NCI-H1436 treated with DMSO at 0.1 percent for 48 hours (cell line): ENCODE measurements at regions not wholly inside any gene's neighbourhood (a gene's known extent, or its start where the extent isn't known, plus 50 kb on each side); places are given as distances from the start of the nearest gene placed in this dataset.
"Not testable (repeated sequence)": the region's sequence is repeated elsewhere in the genome, so short reads cannot be mapped to it uniquely, and the experiment has no call there.

ENCODE experiments used
- DNase-seq: peaks from one replicate; lab custom pipeline; 2025; lab: John Stamatoyannopoulos, UW

DNA sequence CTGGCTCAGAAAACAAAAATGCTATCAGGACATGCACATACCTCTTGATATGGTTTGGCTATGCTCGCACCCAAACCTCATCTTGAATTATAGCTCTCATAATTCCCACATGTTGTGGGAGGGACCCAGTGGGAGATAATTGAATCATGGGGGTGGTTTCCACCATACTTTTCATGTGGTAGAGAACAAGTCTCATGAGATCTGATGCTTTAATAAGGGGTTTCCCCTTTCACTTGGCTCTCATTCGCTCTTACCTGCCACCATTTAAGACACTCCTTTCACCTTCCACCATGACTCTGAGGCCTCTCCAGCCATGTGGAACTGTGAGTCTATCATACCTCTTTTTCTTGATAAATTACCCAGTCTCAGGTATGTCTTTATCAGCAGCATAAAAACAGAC lies 958.6 kb downstream of the TRAM1L1 start:
- no peak for DNase-seq

GRCh38 chr4:116122124-116122523 lies 963.3 kb downstream of the TRAM1L1 start:
- DNase-seq: no peak

DNA sequence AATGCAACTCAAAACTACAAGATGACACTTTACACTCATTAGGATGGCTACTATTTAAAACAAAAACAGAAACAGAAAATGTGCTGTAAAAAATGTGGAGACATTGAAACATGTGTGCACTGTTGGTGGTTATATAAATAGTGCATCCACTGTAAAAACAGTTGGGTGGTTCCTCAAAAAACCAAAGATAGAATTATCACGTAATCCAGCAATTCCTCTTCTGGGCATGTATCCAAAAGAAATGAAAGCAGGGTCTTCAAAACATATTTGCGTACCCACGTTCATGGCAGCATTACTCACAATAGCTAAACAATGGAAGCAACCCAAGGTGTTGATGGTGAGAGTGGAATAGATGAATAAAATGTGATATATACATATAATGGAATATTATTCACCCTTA lies 967.2 kb downstream of the TRAM1L1 start:
- DNase-seq: no peak

- not testable (repeated sequence) for DNase-seq
Measured at GRCh38 chr4:116112861-116113260, 972.5 kb downstream of the TRAM1L1 start.

DNA sequence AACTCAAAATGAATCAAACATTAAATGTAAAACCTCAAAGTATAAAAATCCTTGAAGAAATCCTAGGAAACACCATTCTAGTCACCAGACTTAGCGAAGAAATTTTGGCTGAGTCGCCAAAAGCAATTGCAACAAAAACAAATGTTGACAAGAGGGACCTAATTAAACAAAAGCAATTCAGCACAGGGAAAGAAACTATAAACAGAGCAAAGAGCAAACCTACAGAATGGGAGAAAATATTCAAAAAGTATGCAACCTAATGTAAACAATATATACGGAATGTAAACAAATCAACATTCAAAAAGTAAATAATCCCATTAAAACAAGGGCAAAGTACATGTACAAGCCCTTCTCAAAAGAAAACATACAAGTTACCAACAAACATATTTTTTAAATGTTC lies 974.7 kb downstream of the TRAM1L1 start:
- no peak for DNase-seq

DNA sequence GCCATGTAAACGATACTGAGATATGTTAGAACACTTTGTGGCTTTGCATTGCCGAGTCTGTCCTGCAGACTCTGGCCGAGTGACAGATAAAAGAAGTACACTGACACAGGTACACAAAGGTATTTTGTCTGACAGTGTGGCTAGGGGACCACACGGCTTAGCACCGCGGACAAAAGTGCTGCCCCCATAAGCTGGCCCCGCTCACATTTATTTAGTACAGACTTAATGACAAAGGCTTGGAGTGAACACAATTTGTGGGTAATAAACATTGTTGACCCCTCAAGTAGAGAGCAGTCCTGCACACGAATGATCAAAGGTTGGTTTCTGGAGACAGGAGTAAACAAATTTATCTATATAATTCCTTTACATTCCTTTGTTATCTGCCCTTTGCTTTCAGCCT lies 976.8 kb downstream of the TRAM1L1 start:
- DNase-seq: no peak

DNA sequence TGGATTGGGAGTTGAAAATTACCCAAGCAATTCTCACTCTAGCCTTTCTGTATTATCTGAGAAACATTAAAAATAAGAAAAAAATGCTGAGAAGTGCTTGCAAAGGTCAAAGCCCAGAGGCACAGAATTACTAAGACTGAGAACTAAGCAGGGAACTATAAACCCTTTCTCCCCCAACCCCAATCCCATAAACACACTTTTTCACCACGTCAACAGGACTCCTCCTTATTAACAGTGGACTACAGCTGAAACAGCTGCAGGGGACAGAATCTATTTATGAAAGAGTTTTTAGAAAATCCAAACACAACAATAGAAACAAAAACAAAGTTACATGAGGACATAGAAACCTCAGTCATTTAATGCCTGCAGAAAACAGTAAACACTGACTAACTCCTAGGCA lies 984.1 kb downstream of the TRAM1L1 start:
- DNase-seq: no peak

DNA sequence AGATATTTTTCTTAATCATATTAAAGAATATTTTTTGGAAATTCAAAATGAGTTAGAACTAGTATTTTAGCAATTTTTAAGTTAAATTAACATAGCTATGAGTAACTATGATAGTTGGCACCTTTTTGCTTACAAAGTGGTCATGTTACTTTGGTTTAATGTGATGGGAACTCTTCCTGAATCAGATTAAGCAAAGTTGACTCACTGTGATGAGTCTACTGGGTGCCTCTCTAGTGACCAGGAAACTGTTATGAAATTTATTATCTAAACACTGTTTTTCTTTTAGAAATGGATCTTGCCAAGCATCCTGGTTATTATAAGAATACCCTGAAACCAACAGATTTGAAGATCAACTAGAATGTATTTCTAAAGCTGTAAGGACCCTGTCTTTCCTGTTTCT lies 985.8 kb downstream of the TRAM1L1 start:
- no peak for DNase-seq

DNA sequence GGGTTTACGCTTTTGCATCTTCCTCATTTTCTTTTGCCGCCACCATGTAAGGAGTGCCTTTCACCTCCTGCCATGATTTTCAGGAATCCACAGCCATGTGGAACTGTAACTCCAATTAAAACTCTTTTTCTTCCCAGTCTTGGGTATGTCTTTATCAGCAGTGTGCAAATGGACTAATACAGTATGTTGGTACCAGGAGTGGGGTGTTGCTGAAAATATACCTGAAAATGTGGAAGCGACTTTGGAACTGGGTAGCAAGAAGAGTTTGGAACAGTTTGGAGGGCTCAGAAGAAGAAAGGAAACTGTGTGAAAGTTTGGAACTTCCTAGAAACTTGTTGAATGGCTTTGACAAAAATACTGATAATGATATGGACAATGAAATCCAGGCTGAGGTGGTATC lies 983.9 kb upstream of the NDST4 start:
- not testable (repeated sequence) for DNase-seq

DNA sequence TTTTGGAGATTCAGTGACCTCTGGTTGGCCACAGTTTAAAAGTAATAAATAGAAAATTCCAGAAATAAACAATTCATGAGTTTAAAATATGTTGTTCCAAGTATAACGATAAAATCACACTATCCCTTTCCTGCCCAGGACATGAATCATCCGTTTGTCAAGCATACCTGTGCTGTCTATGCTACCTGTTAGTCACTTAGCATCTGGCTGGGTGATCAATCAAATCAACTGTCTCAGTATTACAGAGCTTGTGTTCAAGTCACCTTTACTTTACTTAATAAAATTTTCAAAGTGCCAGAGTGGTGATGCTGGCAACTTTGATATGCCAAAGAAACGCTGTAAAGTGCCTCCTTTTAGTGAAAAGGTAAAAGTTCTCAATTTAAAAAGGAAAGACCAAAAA lies 979.5 kb upstream of the NDST4 start:
- DNase-seq: no peak

DNA sequence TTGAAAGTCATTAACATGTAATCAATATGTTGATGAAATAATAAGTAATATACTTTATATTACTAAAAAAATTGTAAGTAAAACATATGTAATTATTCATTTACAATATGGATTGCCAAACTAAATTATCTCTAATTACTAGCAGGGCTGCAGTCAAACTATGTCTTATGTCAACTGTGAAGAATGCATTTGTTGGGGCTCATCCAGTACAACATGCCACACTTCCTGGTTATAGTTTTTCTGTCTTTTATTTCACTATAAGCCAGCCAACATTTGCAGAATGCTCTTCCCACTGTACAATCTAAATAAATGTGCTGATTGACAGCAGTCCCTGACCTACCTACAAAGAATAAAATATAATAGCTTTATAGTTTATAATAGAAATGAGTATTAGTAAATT lies 975.4 kb upstream of the NDST4 start:
- no peak for DNase-seq

- no peak for DNase-seq
Measured at GRCh38 chr4:116082808-116083366, 969.5 kb upstream of the NDST4 start.

- no peak for DNase-seq
Measured at GRCh38 chr4:116073051-116073450, 959.6 kb upstream of the NDST4 start.

DNA sequence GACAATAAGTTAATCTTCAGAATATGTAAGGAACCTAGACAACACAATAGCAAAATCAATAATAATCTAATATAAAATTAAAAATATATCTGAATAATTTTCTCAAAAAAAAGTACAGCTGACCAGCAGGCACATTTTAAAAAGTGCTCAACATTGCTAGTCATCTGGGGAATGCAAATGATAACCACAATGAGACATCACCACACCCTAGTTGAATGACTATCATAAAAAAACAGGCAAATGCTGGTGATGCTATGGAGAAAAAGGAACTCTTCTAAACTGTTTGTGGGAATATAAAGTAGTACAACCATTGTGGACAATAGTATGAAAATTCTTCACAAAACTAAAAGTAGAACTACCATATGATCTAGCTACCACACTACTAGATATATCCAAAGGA lies 956.9 kb upstream of the NDST4 start:
- no peak for DNase-seq

- DNase-seq: no peak
Measured at GRCh38 chr4:116066711-116067245, 953.4 kb upstream of the NDST4 start.

DNA sequence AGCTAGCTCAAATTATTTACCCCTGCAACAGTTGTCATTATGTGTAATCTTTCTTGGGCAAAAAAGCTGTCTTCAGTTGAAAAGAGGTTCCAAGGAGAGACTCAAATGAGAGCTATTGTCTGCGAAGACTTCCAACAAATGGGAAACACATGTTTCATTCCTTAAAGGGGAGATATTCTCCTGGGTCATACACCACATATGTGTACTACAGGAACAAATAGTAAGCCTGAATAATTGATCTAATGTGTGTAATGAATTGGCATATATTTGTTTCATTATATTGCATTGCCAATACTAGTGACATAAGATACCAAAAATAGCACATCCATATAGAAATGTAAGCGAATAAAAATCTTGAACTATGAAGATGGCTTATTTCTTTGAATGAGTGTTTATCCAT lies 950.9 kb upstream of the NDST4 start:
- DNase-seq: no peak

GRCh38 chr4:116059361-116059760 lies 945.9 kb upstream of the NDST4 start:
- no peak for DNase-seq

- DNase-seq: no peak
Measured at GRCh38 chr4:116058129-116058528, 944.7 kb upstream of the NDST4 start.

GRCh38 chr4:116055857-116056827 lies 942.7 kb upstream of the NDST4 start:
- no peak for DNase-seq

GRCh38 chr4:116027311-116027710 lies 913.9 kb upstream of the NDST4 start:
- no peak for DNase-seq

DNA sequence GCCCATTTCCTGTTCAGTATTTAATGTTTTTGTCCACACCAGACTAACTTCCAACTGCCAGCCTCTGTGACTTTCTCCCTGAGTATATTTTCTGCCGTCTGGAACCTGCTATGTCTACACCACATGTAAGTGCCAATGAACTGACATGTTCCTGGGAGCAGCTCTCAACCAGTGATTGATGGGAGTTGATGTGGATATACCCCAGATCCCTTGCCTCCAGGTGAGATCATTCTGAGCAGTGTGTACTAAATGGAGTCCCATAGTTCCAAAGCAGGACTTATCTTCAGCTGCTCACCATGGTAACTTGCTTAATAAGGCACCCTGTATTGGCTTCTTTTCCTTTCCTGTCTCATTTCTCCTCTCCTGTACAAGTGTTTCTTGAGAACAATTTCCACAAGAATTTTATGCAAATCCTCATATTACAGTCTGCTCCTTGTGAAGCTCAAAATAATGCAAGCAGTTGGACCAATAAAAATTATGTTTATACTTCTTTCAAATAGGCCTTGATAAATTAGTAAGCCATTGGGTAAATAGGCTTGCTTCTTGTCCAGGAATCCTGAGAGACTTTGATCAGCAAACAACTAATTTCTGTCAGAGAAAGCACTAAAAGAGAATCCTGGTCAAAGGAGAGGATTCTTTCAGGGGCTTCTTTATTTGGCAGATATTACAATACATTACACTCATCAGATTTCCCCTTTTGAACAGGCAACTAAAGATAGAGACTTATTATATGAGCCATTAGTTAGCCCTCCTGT lies 911.7 kb upstream of the NDST4 start:
- no peak for DNase-seq

GRCh38 chr4:116023049-116023448 lies 909.6 kb upstream of the NDST4 start:
- DNase-seq: no peak
